ENCODE measurements at regions not wholly inside any gene's neighbourhood (a gene's known extent, or its start where the extent isn't known, plus 50 kb on each side); places are given as distances from the start of the nearest gene placed in this dataset.

DNA sequence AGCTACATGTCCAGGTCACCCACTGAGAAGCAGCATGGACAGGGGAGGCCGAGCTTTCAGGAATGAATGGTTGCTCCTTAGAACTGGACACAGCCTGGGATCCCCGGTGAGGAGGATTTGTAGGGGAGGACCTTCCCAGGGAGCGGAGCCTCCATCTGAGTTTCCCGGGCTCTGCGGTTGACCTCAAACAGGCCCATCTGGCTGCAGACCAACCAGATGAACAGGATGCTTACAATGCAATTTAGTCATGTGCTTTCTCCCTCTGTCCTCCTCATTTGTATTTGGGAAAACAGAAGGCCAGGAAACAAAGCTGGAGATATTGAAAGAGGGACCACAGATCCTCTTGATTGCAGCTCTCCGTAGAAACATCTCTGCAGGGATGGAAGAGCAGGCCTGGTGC lies 104.8 kb downstream of the EMX2 start:
- intact Hi-C loops (cut with DNase I): no loop called here
- 45 to 69% methylated on average over 6 of the region's 6 CpGs for WGBS, 2 donors
- DNase-seq: no peak

DNA sequence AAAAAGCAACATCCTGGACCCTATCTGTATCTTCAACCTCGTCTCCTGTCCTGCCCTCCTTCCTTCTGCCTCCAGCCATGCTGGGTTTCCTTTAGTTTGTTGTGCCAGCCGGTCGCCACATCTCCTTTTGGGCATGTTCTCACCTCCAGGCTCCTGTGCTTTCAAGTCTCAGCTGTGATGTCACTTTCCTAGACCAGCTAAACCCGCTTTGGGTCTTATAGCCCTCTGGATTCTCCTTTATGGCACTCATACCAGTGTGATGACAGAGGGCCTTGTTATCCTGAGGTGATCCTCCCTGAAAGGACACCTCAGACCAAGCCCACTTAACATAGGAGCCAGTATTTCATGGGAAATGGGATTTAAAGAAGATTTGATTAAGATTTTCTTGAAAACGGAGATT lies 108.6 kb downstream of the EMX2 start:
- peaks cover 0 to 8% (median 6%) of the 10 kb centered on the region in 3 donors for H3K9me3 ChIP-seq
- TF ChIP-seq POLR2A (IDR thresholded peaks at IDR 0.05): no peak
- TF ChIP-seq, protein P1, sequence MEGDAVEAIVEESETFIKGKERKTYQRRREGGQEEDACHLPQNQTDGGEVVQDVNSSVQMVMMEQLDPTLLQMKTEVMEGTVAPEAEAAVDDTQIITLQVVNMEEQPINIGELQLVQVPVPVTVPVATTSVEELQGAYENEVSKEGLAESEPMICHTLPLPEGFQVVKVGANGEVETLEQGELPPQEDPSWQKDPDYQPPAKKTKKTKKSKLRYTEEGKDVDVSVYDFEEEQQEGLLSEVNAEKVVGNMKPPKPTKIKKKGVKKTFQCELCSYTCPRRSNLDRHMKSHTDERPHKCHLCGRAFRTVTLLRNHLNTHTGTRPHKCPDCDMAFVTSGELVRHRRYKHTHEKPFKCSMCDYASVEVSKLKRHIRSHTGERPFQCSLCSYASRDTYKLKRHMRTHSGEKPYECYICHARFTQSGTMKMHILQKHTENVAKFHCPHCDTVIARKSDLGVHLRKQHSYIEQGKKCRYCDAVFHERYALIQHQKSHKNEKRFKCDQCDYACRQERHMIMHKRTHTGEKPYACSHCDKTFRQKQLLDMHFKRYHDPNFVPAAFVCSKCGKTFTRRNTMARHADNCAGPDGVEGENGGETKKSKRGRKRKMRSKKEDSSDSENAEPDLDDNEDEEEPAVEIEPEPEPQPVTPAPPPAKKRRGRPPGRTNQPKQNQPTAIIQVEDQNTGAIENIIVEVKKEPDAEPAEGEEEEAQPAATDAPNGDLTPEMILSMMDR (IDR thresholded peaks at IDR 0.05): no peak
- H3K4me3 ChIP-seq: no peak overlapping the region
- H3K36me3 ChIP-seq: no peaks in the 10 kb centered on the region
- H3K4me1 ChIP-seq: peaks cover 0 to 9% (median 0%) of the 10 kb centered on the region in 3 donors
- WGBS, 2 donors: 67 to 79% methylated on average over 5 of the region's 5 CpGs
- DNase-seq: no peak
- intact Hi-C loops (cut with DNase I): no loop called here
- no peak overlapping the region for H3K27ac ChIP-seq
- no peaks in the 10 kb centered on the region for H3K27me3 ChIP-seq

More for the DNA sequence above, 104.8 kb downstream of the EMX2 start:
- no peak overlapping the region for H3K4me3 ChIP-seq
- TF ChIP-seq, protein P1 (IDR thresholded peaks at IDR 0.05): no peak
- no peak for TF ChIP-seq POLR2A (IDR thresholded peaks at IDR 0.05)
- H3K4me1 ChIP-seq: no peaks in the 10 kb centered on the region
- H3K36me3 ChIP-seq: no peaks in the 10 kb centered on the region
- H3K9me3 ChIP-seq: no peaks in the 10 kb centered on the region
- peaks cover 0 to 11% (median 0%) of the 10 kb centered on the region in 4 donors for H3K27me3 ChIP-seq
- no peak overlapping the region for H3K27ac ChIP-seq

DNA sequence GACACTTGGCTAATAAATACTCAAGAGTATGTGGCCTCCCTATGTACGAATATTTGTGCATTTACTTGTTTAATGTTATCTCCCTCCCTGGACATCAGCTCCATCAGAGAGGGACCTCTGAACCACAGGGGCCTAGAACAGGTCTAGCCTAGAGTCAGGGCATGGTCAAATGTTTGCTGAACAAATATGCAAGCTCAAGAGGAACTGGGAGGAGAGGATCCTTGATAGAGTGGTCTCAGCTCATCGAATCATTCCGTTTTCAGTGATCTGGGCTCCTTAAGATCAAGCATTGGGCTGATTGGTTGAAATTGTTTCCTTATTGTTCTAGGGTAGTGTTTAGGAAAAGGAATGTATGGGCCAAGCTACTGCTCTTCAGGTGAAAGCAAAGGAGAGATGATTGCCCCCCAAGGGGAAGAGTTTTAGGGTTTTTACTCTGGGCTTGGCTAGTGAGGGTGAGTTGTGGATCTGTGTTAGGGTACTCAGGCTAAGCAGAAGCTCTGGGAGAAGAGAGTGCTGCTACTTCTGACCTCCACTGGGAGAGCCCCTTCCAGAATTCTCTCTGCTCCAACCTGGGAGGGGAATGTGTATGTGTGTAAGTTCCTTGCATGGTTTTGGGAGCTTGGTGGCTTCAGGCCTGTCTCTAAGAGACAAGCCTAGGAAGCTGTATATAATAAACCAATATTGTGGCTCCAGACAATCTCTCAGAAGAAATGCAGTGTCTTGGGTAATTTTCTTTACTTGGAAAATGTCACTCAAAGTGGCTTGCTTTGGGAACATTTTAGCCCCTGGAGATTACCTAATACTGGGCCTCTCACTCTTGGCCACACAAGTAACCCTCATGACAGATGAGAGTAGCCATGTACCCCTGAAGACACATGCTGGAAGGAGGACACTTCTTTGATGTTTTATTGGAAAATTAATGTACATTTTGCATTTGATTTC lies 110.0 kb downstream of the EMX2 start:
- DNase-seq: no peak
- intact Hi-C loops (cut with DNase I): no loop called here
- TF ChIP-seq POLR2A (IDR thresholded peaks at IDR 0.05): no peak
- TF ChIP-seq, protein P1 (IDR thresholded peaks at IDR 0.05): no peak
- H3K36me3 ChIP-seq: no peaks in the 10 kb centered on the region
- H3K27ac ChIP-seq: peak overlapping the region in 2 of 4 donors; percentile 2 to 25
- no peaks in the 10 kb centered on the region for H3K27me3 ChIP-seq
- 81 to 94% methylated on average over 3 of the region's 3 CpGs for WGBS, 2 donors
- peaks cover 0 to 9% (median 0%) of the 10 kb centered on the region in 3 donors for H3K4me1 ChIP-seq
- no peak overlapping the region for H3K4me3 ChIP-seq
- H3K9me3 ChIP-seq: peaks cover 0 to 8% (median 6%) of the 10 kb centered on the region in 3 donors

DNA sequence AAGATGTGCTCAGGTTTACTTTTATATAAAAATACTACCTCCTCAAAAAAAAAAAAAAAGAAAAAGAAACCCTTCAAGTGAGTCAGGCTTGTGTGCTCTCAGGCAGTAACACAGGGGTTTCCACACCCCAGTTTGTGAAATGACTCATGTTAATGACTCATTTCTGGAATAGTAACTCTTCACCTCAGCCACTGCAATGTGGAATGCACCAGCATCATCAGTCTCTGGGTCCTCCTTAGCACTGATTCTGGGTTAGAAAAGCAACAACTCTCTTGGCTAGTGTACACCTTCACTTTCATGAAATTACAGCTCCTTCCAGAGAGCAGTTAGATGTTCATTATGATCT lies 110.6 kb downstream of the EMX2 start:
- DNase-seq: no peak
- H3K36me3 ChIP-seq: no peaks in the 10 kb centered on the region
- intact Hi-C loops (cut with DNase I): no loop called here
- H3K9me3 ChIP-seq: peaks cover 0 to 8% (median 6%) of the 10 kb centered on the region in 3 donors
- H3K27ac ChIP-seq: no peak overlapping the region
- peaks cover 0 to 9% (median 0%) of the 10 kb centered on the region in 3 donors for H3K4me1 ChIP-seq
- no peaks in the 10 kb centered on the region for H3K27me3 ChIP-seq
- TF ChIP-seq, protein P1 (IDR thresholded peaks at IDR 0.05): no peak
- TF ChIP-seq POLR2A (IDR thresholded peaks at IDR 0.05): no peak
- no peak overlapping the region for H3K4me3 ChIP-seq

DNA sequence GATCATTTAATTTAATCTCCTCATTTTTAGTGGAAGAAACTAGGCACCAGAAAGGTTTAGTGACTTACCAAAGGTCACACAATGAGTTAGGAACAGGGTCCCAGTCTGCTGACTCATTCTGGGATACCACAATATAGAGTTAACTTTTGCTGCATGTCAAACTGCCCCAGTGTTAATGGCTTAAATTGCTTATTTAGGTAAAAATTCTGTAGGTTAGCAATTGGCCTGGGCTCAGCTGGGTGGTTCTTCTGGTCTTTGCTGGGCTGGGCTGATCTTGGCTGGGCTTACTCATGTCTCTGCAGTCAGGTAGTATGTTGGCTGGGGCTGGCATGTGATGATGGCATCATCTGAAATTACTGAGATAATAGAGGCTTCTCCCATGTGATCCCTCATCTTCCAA lies 111.6 kb downstream of the EMX2 start:
- no peak for DNase-seq
- Histone ChIP-seq H3K9me3 (peaks cover 0 to 8% (median 6%) of the 10 kb centered on the region in 3 donors), H3K4me3 (no peak overlapping the region), H3K4me1 (peaks cover 0 to 9% (median 0%) of the 10 kb centered on the region in 3 donors), H3K36me3 (no peaks in the 10 kb centered on the region), H3K27ac (no peak overlapping the region), H3K27me3 (no peaks in the 10 kb centered on the region)
- intact Hi-C loops (cut with DNase I): no loop called here
- no peak for TF ChIP-seq POLR2A (IDR thresholded peaks at IDR 0.05)
- TF ChIP-seq, protein P1 (IDR thresholded peaks at IDR 0.05): no peak

Measured in esophagus squamous epithelium (tissue), 5 donors.